ENCODE measurements at regions not wholly inside any gene's neighbourhood (a gene's known extent, or its start where the extent isn't known, plus 50 kb on each side); places are given as distances from the start of the nearest gene placed in this dataset.

DNA sequence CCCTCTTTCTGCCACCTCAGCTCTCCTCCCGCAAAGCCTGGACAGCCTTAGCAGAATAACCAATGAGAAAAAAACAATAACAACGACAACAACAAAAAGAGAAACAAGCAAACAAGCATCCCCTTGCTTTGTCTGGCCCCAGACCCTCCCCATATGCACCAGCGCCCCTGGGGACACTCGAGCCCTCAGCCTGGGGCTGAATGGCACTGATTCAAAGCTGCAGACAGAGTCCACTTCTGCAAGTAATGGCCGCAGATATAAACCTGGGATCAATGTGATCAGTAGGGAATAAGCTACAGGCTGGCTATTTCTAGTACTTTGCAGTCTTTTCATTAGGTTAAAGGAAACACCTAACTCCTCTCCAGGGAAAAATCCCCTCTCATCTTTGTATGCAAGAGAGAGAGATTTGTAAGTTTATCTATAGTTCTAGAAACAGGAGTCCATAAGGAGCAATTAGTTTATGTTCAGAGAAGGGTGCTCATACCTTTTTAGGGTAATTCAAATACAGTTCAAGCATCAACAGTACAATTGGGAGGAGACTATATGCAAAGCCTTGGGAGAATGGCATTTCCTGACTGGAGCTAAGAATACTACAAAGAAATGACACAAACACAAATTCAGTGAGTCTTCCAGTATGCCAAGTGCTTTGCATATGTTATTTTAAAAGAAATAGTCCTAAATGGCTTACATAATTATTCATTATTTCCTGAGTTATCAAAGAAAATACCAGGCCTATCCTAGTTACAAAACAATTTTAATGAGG lies 122.3 kb upstream of the DDX18 start:
- WGBS (ENCODE audit: insufficient coverage, low lambda C conversion rate): 80% methylated on average over 1 of the region's 5 CpGs
- Histone ChIP-seq H3K4me1 (ENCODE audit: control insufficient read depth, insufficient read depth, low read length) (no peaks in the 10 kb centered on the region), H3K4me3 (ENCODE audit: low read length) (no peak overlapping the region), H3K9me3 (ENCODE audit: control insufficient read depth, low read depth, low read length) (no peaks in the 10 kb centered on the region), H3K36me3 (ENCODE audit: control insufficient read depth, insufficient read depth, low read length) (no peaks in the 10 kb centered on the region), H3K27ac (ENCODE audit: low read length) (no peak overlapping the region), H3K27me3 (ENCODE audit: control insufficient read depth, insufficient read depth, low read length) (no peaks in the 10 kb centered on the region)
- no peak for DNase-seq

DNA sequence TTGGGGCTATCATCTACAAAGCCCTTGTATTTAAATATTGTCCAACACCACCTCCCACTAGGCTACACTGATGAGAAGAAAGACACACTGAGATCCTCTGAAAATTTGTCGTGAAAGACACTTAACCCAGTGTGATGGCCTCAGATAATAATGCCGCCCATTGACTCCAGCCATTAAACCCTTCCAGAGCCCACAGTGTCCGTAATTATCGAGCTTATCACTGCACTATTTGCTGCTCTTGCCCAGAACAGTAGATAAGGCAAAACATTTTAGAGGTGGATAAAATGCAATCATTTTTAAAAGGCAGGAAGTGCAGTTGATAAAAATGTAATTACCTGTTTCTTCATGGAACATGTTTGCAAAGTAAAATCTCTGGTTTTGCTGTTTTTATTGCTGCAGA lies 121.3 kb upstream of the DDX18 start:
- no peak for DNase-seq
- no peaks in the 10 kb centered on the region for H3K9me3 ChIP-seq (ENCODE audit: control insufficient read depth, low read depth, low read length)
- H3K27ac ChIP-seq (ENCODE audit: low read length): no peak overlapping the region
- no peaks in the 10 kb centered on the region for H3K4me1 ChIP-seq (ENCODE audit: control insufficient read depth, insufficient read depth, low read length)
- H3K4me3 ChIP-seq (ENCODE audit: low read length): no peak overlapping the region
- H3K36me3 ChIP-seq (ENCODE audit: control insufficient read depth, insufficient read depth, low read length): no peaks in the 10 kb centered on the region
- WGBS (ENCODE audit: insufficient coverage, low lambda C conversion rate): no CpG with 5 or more reads among the region's 4 CpGs
- no peaks in the 10 kb centered on the region for H3K27me3 ChIP-seq (ENCODE audit: control insufficient read depth, insufficient read depth, low read length)

DNA sequence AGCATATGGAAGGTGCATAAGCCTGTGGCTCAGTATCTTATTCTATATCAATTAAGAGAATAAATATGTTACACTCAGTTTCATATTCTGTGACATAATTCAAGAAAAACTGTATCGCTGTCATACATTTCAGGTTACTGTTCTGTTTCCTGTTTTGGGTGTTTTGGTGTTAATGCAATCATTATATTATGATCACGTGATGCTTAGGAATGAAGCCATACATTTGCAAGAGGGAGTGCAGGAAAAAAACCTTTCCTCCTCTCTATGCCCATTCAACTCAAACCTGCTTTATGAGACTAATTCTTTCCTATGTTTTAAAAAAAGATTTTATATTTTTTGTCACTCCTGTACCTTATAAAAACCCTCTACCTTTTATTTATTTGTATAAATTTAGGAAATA lies 120.8 kb upstream of the DDX18 start:
- Histone ChIP-seq H3K4me3 (ENCODE audit: low read length) (no peak overlapping the region), H3K4me1 (ENCODE audit: control insufficient read depth, insufficient read depth, low read length) (no peaks in the 10 kb centered on the region), H3K27me3 (ENCODE audit: control insufficient read depth, insufficient read depth, low read length) (no peaks in the 10 kb centered on the region), H3K27ac (ENCODE audit: low read length) (no peak overlapping the region), H3K36me3 (ENCODE audit: control insufficient read depth, insufficient read depth, low read length) (no peaks in the 10 kb centered on the region), H3K9me3 (ENCODE audit: control insufficient read depth, low read depth, low read length) (no peaks in the 10 kb centered on the region)
- 100% methylated on average over 1 of the region's 2 CpGs for WGBS (ENCODE audit: insufficient coverage, low lambda C conversion rate)
- DNase-seq: no peak

- no peaks in the 10 kb centered on the region for H3K27me3 ChIP-seq (ENCODE audit: control insufficient read depth, insufficient read depth, low read length)
- no peak overlapping the region for H3K27ac ChIP-seq (ENCODE audit: low read length)
- no peak overlapping the region for H3K4me3 ChIP-seq (ENCODE audit: low read length)
- H3K9me3 ChIP-seq (ENCODE audit: control insufficient read depth, low read depth, low read length): no peaks in the 10 kb centered on the region
- H3K4me1 ChIP-seq (ENCODE audit: control insufficient read depth, insufficient read depth, low read length): no peaks in the 10 kb centered on the region
- no CpG with 5 or more reads among the region's 4 CpGs for WGBS (ENCODE audit: insufficient coverage, low lambda C conversion rate)
- H3K36me3 ChIP-seq (ENCODE audit: control insufficient read depth, insufficient read depth, low read length): no peaks in the 10 kb centered on the region
- DNase-seq: no peak
These were observed 116.2 kb upstream of the DDX18 start for GRCh38 chr2:117698287-117698686.

GRCh38 chr2:117698819-117699218 lies 115.7 kb upstream of the DDX18 start:
- no peaks in the 10 kb centered on the region for H3K9me3 ChIP-seq (ENCODE audit: control insufficient read depth, low read depth, low read length)
- no peak overlapping the region for H3K4me3 ChIP-seq (ENCODE audit: low read length)
- H3K27ac ChIP-seq (ENCODE audit: low read length): no peak overlapping the region
- H3K36me3 ChIP-seq (ENCODE audit: control insufficient read depth, insufficient read depth, low read length): no peaks in the 10 kb centered on the region
- H3K4me1 ChIP-seq (ENCODE audit: control insufficient read depth, insufficient read depth, low read length): no peaks in the 10 kb centered on the region
- H3K27me3 ChIP-seq (ENCODE audit: control insufficient read depth, insufficient read depth, low read length): no peaks in the 10 kb centered on the region
- DNase-seq: no peak
- WGBS (ENCODE audit: insufficient coverage, low lambda C conversion rate): 83% methylated on average over 4 of the region's 4 CpGs

GRCh38 chr2:117700471-117700870 lies 114.0 kb upstream of the DDX18 start:
- no peak overlapping the region for H3K27ac ChIP-seq (ENCODE audit: low read length)
- 100% methylated on average over 1 of the region's 2 CpGs for WGBS (ENCODE audit: insufficient coverage, low lambda C conversion rate)
- no peaks in the 10 kb centered on the region for H3K4me1 ChIP-seq (ENCODE audit: control insufficient read depth, insufficient read depth, low read length)
- no peaks in the 10 kb centered on the region for H3K9me3 ChIP-seq (ENCODE audit: control insufficient read depth, low read depth, low read length)
- no peaks in the 10 kb centered on the region for H3K36me3 ChIP-seq (ENCODE audit: control insufficient read depth, insufficient read depth, low read length)
- H3K27me3 ChIP-seq (ENCODE audit: control insufficient read depth, insufficient read depth, low read length): no peaks in the 10 kb centered on the region
- no peak overlapping the region for H3K4me3 ChIP-seq (ENCODE audit: low read length)
- DNase-seq: no peak

DNA sequence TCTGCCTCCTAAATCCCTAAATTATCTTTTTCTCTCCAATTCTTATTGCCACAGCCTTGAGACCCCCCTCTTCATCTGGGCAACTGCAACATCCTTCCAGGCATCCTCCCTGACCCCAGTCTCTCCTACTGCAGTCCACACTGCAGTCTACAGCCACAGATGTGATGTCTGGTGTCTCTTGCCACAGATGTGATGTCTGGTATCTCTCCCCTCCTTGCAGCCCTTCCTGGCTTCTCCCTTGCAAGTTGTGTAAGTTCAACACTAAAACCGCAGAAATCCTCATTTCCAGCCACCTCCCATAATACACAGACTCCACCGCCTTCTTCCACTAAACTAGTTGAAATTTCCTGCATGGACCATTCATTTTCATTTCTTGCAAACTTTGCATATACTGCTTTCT lies 113.1 kb upstream of the DDX18 start:
- no peak for DNase-seq
- H3K9me3 ChIP-seq (ENCODE audit: control insufficient read depth, low read depth, low read length): no peaks in the 10 kb centered on the region
- H3K27ac ChIP-seq (ENCODE audit: low read length): no peak overlapping the region
- H3K27me3 ChIP-seq (ENCODE audit: control insufficient read depth, insufficient read depth, low read length): no peaks in the 10 kb centered on the region
- WGBS (ENCODE audit: insufficient coverage, low lambda C conversion rate): no CpG with 5 or more reads among the region's 2 CpGs
- H3K4me1 ChIP-seq (ENCODE audit: control insufficient read depth, insufficient read depth, low read length): no peaks in the 10 kb centered on the region
- no peak overlapping the region for H3K4me3 ChIP-seq (ENCODE audit: low read length)
- no peaks in the 10 kb centered on the region for H3K36me3 ChIP-seq (ENCODE audit: control insufficient read depth, insufficient read depth, low read length)

DNA sequence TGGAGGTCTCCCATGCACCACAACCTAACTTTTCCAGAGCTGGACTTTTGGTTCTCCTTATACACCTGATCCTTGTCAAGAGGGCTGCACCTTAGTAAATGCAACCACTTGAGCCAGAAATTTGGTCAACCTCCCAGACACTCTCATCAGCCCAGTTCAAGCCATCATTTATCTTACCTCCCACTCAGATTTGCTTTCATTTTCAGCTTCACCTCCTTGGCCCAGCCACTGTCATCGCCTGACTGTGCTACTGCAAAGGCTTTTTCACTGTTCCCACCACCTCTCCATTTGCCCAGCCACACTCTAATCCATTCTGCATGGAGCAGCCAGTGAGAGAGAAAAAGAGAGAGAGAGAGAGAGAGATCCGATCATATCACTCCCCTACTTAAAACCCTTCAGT lies 112.4 kb upstream of the DDX18 start:
- Histone ChIP-seq H3K27me3 (ENCODE audit: control insufficient read depth, insufficient read depth, low read length) (no peaks in the 10 kb centered on the region), H3K27ac (ENCODE audit: low read length) (no peak overlapping the region), H3K4me3 (ENCODE audit: low read length) (no peak overlapping the region), H3K36me3 (ENCODE audit: control insufficient read depth, insufficient read depth, low read length) (no peaks in the 10 kb centered on the region), H3K9me3 (ENCODE audit: control insufficient read depth, low read depth, low read length) (no peaks in the 10 kb centered on the region), H3K4me1 (ENCODE audit: control insufficient read depth, insufficient read depth, low read length) (no peaks in the 10 kb centered on the region)
- no peak for DNase-seq
- WGBS (ENCODE audit: insufficient coverage, low lambda C conversion rate): no CpG with 5 or more reads among the region's 2 CpGs

- H3K4me3 ChIP-seq (ENCODE audit: low read length): no peak overlapping the region
- no peaks in the 10 kb centered on the region for H3K27me3 ChIP-seq (ENCODE audit: control insufficient read depth, insufficient read depth, low read length)
- 80% methylated on average over 1 of the region's 7 CpGs for WGBS (ENCODE audit: insufficient coverage, low lambda C conversion rate)
- H3K4me1 ChIP-seq (ENCODE audit: control insufficient read depth, insufficient read depth, low read length): no peaks in the 10 kb centered on the region
- no peak for DNase-seq
- H3K9me3 ChIP-seq (ENCODE audit: control insufficient read depth, low read depth, low read length): no peaks in the 10 kb centered on the region
- H3K27ac ChIP-seq (ENCODE audit: low read length): no peak overlapping the region
- no peaks in the 10 kb centered on the region for H3K36me3 ChIP-seq (ENCODE audit: control insufficient read depth, insufficient read depth, low read length)
These were observed 110.6 kb upstream of the DDX18 start for GRCh38 chr2:117703858-117704257.

GRCh38 chr2:117704818-117705217 lies 109.7 kb upstream of the DDX18 start:
- Histone ChIP-seq H3K9me3 (ENCODE audit: control insufficient read depth, low read depth, low read length) (no peaks in the 10 kb centered on the region), H3K27ac (ENCODE audit: low read length) (no peak overlapping the region), H3K27me3 (ENCODE audit: control insufficient read depth, insufficient read depth, low read length) (no peaks in the 10 kb centered on the region), H3K4me1 (ENCODE audit: control insufficient read depth, insufficient read depth, low read length) (no peaks in the 10 kb centered on the region), H3K36me3 (ENCODE audit: control insufficient read depth, insufficient read depth, low read length) (no peaks in the 10 kb centered on the region), H3K4me3 (ENCODE audit: low read length) (no peak overlapping the region)
- no peak for DNase-seq
- WGBS (ENCODE audit: insufficient coverage, low lambda C conversion rate): no CpG with 5 or more reads among the region's 3 CpGs

- no peak overlapping the region for H3K27ac ChIP-seq (ENCODE audit: low read length)
- DNase-seq: no peak
These were observed 106.6 kb upstream of the DDX18 start for GRCh38 chr2:117707874-117708273.

More at GRCh38 chr2:117707874-117708273, 106.6 kb upstream of the DDX18 start:
- Histone ChIP-seq H3K9me3 (ENCODE audit: control insufficient read depth, low read depth, low read length) (no peaks in the 10 kb centered on the region), H3K36me3 (ENCODE audit: control insufficient read depth, insufficient read depth, low read length) (no peaks in the 10 kb centered on the region), H3K27me3 (ENCODE audit: control insufficient read depth, insufficient read depth, low read length) (no peaks in the 10 kb centered on the region), H3K4me3 (ENCODE audit: low read length) (no peak overlapping the region), H3K4me1 (ENCODE audit: control insufficient read depth, insufficient read depth, low read length) (no peaks in the 10 kb centered on the region)

All from large intestine (tissue), 3 donors.